MCF 10A (cell line): ENCODE measurements at regions not wholly inside any gene's neighbourhood (a gene's known extent, or its start where the extent isn't known, plus 50 kb on each side); places are given as distances from the start of the nearest gene placed in this dataset.

ENCODE experiments used
- BruUV-seq: library from RNA; stranded (reverse); fragments of 400-500 nt; replicated peaks from 2 replicates; lab custom pipeline; 2021; lab: Mats Ljungman, UMichigan
- CTCF ChIA-PET: fragments of 300-600 bp; sonication (Branson Sonifier 250); formaldehyde crosslinking; extraction: SDS; loops from one replicate; lab custom pipeline; 2021; ENCODE audit warnings: antibody characterized with exemption, inconsistent platforms; lab: Yijun Ruan, JAX
- POLR2A ChIA-PET: fragments of 300-600, 350-650 bp; sonication (Branson Sonifier 250); formaldehyde crosslinking; extraction: SDS; loops from one replicate; lab custom pipeline; 2020; ENCODE audit warnings: antibody characterized with exemption, inconsistent platforms; lab: Yijun Ruan, JAX
- DNase-seq: peaks from one replicate; pipeline ENCODE4 v3.0.0-alpha.2; 2018; ENCODE audit not compliant: unreplicated experiment
- H3K27ac Mint-ChIP-seq: one replicate; pipeline ENCODE4 v1.8.0; 2022; ENCODE audit warnings: mild to moderate bottlenecking, low read depth, mixed read lengths; ENCODE audit not compliant: unreplicated experiment
- H3K27me3 Mint-ChIP-seq: one replicate; pipeline ENCODE4 v1.8.0; 2022; ENCODE audit warnings: mixed read lengths; ENCODE audit not compliant: insufficient read depth, unreplicated experiment
- H3K36me3 Mint-ChIP-seq: one replicate; pipeline ENCODE4 v1.8.0; 2022; ENCODE audit warnings: mild to moderate bottlenecking, moderate library complexity, mixed read lengths; ENCODE audit not compliant: insufficient read depth, unreplicated experiment
- H3K4me1 Mint-ChIP-seq: one replicate; pipeline ENCODE4 v1.8.0; 2022; ENCODE audit warnings: mixed read lengths; ENCODE audit not compliant: insufficient read depth, unreplicated experiment
- H3K4me3 Mint-ChIP-seq: one replicate; pipeline ENCODE4 v1.8.0; 2022; ENCODE audit warnings: mild to moderate bottlenecking, moderate library complexity, mixed read lengths; ENCODE audit not compliant: unreplicated experiment
- H3K9me3 Mint-ChIP-seq: one replicate; pipeline ENCODE4 v1.8.0; 2022; ENCODE audit warnings: mixed read lengths; ENCODE audit not compliant: unreplicated experiment
- CTCF ChIP-seq: fragments of 200-600 bp; IDR thresholded peaks from one replicate; pipeline ENCODE4 v1.8.0; 2022; ENCODE audit warnings: antibody characterized with exemption, mild to moderate bottlenecking; ENCODE audit not compliant: unreplicated experiment
- intact Hi-C: fragments of 100-400 bp; cut with micrococcal nuclease; formaldehyde crosslinking; loops from 2 replicates; pipeline ENCODE4 v1.14.1; 2022

- no TSS peak for BruUV-seq
- H3K4me3 Mint-ChIP-seq, result no peak overlapping the region
- H3K27me3 Mint-ChIP-seq, result no peaks in the 10 kb centered on the region
- no peak for DNase-seq
- no peaks in the 10 kb centered on the region for H3K36me3 Mint-ChIP-seq
- intact Hi-C loops, result no loop called here
- TF ChIP-seq CTCF, result no peak
- H3K9me3 Mint-ChIP-seq, result peaks cover 16% of the 10 kb centered on the region
- no peaks in the 10 kb centered on the region for H3K4me1 Mint-ChIP-seq
- ChIA-PET POLR2A (no interaction called here), CTCF (interaction anchor here (0.6 kb wide), 1 partner anchor 57 kb away, joined by 3 read pairs; no protein-coding TSS in a partner anchor)
- H3K27ac Mint-ChIP-seq, result no peak overlapping the region
Observed at GRCh38 chr9:118809160-118809625, 560.0 kb downstream of the BRINP1 start.

GRCh38 chr9:118829334-118829733 lies 539.9 kb downstream of the BRINP1 start:
- no peaks in the 10 kb centered on the region for H3K27me3 Mint-ChIP-seq
- no peaks in the 10 kb centered on the region for H3K36me3 Mint-ChIP-seq
- BruUV-seq, result no TSS peak
- H3K27ac Mint-ChIP-seq, result no peak overlapping the region
- no peak for TF ChIP-seq CTCF
- H3K9me3 Mint-ChIP-seq, result peaks cover 7% of the 10 kb centered on the region
- peak; percentile 40 for DNase-seq
- no peaks in the 10 kb centered on the region for H3K4me1 Mint-ChIP-seq
- H3K4me3 Mint-ChIP-seq, result no peak overlapping the region
- intact Hi-C loops, result no loop called here
- ChIA-PET CTCF (interaction anchor here (0.6 kb wide), 1 partner anchor 49 kb away, joined by 5 read pairs; no protein-coding TSS in a partner anchor), POLR2A (no interaction called here)

- ChIA-PET POLR2A (no interaction called here), CTCF (no interaction called here)
- DNase-seq, result no peak
- no peak overlapping the region for H3K27ac Mint-ChIP-seq
- H3K4me3 Mint-ChIP-seq, result no peak overlapping the region
- peaks cover 15% of the 10 kb centered on the region for H3K9me3 Mint-ChIP-seq
- H3K4me1 Mint-ChIP-seq, result no peaks in the 10 kb centered on the region
- no peaks in the 10 kb centered on the region for H3K27me3 Mint-ChIP-seq
- no peaks in the 10 kb centered on the region for H3K36me3 Mint-ChIP-seq
- BruUV-seq, result no TSS peak
- no peak for TF ChIP-seq CTCF
- intact Hi-C loops, result no loop called here
Observed at GRCh38 chr9:118832371-118832770, 536.9 kb downstream of the BRINP1 start.

- H3K27me3 Mint-ChIP-seq, result no peaks in the 10 kb centered on the region
- no peak for DNase-seq
- TF ChIP-seq CTCF, result no peak
- CTCF ChIA-PET, result no interaction called here
- H3K4me1 Mint-ChIP-seq, result no peaks in the 10 kb centered on the region
- no TSS peak for BruUV-seq
- H3K9me3 Mint-ChIP-seq, result peaks cover 8% of the 10 kb centered on the region
- no peak overlapping the region for H3K27ac Mint-ChIP-seq
- no peak overlapping the region for H3K4me3 Mint-ChIP-seq
- intact Hi-C loops, result no loop called here
- H3K36me3 Mint-ChIP-seq, result no peaks in the 10 kb centered on the region
- POLR2A ChIA-PET, result no interaction called here
Observed at GRCh38 chr9:118836891-118837290, 532.3 kb downstream of the BRINP1 start.
